ENCODE measurements at regions not wholly inside any gene's neighbourhood (a gene's known extent, or its start where the extent isn't known, plus 50 kb on each side); places are given as distances from the start of the nearest gene placed in this dataset.
A peak's percentile ranks its signal among the peaks of the same experiment; 100 is the strongest.

- DNase-seq (ENCODE audit: low spot score) = no peak
Observed at GRCh38 chr11:119490253-119491006, 67.5 kb upstream of the THY1 start.

- DNase-seq (ENCODE audit: low spot score) = no peak
Observed at GRCh38 chr11:119489087-119489486, 66.1 kb upstream of the THY1 start.

GRCh38 chr11:119488256-119488995 is 65.5 kb upstream of the THY1 start:
- no peak for DNase-seq (ENCODE audit: low spot score)

DNA sequence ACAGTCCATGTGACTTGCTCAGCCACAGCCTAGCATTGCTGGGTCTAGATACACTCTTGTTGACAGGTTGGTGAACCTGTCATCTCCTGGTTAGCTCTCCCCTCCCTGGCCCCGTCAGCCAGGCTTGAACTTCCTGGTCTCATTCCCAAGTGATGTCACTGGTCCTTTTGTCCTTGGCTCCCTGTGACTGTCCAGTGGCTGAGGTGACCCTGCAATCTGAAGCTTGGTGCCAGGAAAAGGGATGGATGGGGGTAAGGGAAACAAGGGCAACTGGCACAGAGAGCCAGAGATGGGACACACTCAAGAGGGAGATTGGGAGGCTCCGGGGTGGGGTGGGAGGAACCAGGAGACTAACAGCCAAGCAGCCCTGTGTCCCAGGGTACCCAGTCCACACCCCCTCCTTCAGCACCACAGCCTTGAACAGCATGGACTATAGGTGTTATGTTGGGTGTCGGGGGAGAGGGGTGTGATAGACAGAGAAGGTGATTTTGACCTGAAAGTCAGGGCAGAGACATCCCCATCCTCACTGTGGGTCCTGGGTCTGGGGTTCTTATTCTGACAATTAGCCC is 63.8 kb upstream of the THY1 start:
- DNase-seq (ENCODE audit: low spot score) = no peak

GRCh38 chr11:119486016-119486415 is 63.0 kb upstream of the THY1 start:
- DNase-seq (ENCODE audit: low spot score) = no peak

- DNase-seq (ENCODE audit: low spot score) = no peak
Observed at GRCh38 chr11:119484741-119485605, 62.0 kb upstream of the THY1 start.

- no peak for DNase-seq (ENCODE audit: low spot score)
Observed at GRCh38 chr11:119483881-119484371, 61.0 kb upstream of the THY1 start.

DNA sequence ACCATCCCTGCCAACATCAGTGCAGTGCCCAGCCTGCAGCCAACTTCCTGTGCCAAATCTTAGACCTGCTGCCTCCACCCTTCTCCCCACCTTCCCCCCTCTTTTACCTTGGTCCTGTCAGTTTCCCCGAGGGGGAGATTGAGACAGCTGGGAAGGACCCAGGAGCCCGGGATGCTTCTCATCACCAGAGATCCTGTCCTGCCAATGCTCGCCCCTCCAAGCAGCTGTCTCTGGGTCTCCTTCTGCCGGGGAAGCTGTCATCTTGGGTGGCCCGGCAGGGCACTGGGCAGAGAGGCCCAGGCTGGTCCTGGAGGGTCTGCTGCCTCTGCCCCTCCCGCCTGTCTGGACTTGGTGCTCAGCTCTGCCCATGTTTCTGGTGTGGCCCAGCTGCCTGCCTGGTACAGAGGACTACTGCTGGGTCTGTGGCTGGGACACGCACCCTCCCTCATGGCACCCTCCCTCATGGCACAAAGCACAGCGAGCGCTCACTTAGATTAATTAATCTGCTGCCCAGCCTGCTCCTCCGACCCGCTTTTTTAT is 60.4 kb upstream of the THY1 start:
- DNase-seq (ENCODE audit: low spot score) = no peak

DNA sequence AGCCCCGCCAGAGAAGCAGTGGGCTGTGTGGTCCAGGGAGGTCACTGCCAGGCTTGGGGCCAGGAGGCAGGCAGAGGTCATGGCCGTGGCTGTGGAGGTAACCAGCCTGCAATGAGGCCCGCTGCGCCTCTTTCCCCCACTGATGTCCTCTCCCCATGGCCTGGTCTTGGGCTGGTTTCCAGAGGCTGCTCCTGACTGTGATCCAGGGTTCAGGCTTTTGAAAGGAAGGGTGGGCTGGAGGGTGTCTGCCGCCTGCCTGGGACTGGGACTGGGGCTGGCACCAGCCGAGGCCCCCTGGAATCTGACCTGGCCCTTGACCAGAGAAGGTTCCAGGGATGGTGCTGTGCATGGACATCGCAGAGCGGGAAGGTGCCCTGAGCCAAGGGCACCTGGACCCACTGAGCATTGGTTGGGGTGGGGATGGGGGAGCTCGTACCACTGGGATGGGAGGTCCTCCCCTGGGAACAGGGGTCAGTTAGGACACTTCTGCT is 59.6 kb upstream of the THY1 start:
- no peak for DNase-seq (ENCODE audit: low spot score)

DNA sequence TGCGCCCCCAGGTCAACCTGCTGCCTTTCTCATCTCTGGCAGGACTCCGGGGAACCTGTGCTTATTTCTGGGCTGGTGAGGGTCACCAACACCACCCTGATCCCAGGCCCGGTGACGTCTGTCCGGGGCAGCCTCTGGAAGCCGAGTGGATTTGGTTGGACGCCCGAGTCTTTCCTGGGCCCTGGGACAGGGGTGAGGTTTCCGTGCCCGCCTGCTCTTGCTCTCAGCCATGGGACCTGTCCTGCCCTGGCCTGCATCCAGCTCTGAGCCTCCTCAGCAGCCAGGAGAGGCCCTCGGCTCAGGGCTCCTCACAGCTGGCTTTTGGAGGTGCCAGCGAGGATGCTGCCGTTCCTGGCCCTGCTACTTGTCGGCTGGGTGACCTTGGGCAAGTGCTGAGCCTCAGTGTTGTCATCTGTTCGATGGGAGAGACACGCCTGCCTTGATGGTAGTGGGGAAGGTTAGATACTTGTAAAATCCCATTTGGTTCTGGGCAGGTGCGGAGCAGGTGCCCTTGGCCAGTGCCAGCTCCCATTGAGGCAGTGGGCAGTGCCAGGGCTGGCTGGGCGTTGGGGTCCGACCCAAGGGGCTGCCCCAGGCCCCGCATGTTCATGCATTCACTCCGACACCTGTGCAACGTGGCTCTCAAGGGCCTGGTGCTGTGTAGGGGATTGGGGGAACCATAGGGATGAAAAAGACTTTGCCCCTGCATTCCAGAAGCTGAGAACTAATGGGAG is 58.9 kb upstream of the THY1 start:
- DNase-seq (ENCODE audit: low spot score) = no peak

GRCh38 chr11:119481021-119481666 is 58.2 kb upstream of the THY1 start:
- peak; percentile 30 for DNase-seq (ENCODE audit: low spot score)

DNA sequence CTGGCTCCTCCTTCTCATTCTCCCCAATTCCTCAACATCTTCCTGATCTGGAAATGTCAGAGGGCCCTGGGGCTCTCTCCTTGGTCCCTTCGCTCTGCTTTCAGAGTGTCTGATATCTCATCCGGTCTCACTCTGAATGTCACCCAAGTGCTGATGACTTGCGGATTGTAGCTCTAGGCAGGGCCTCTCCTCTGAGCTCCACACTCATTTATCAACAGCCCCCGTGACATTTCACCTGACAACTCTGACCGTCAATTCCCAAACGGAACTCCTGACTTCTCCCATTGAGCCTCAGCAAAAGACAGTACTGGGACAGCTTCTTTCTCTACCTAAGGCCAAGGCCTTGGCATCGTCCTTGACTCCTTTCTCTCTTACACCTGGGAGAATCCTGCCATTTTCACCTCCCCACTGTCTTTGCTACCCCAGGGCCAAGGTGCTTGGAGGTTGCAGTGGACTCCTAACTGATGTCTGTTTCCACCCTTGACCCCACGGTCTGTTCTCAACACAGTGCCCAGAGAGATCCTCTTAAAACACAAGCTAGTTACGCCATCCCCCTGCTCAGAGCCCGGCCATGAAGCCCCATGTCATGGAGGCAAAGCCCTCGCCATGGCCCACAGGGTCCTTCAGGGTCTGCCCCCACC is 57.5 kb upstream of the THY1 start:
- DNase-seq (ENCODE audit: low spot score) = no peak

DNA sequence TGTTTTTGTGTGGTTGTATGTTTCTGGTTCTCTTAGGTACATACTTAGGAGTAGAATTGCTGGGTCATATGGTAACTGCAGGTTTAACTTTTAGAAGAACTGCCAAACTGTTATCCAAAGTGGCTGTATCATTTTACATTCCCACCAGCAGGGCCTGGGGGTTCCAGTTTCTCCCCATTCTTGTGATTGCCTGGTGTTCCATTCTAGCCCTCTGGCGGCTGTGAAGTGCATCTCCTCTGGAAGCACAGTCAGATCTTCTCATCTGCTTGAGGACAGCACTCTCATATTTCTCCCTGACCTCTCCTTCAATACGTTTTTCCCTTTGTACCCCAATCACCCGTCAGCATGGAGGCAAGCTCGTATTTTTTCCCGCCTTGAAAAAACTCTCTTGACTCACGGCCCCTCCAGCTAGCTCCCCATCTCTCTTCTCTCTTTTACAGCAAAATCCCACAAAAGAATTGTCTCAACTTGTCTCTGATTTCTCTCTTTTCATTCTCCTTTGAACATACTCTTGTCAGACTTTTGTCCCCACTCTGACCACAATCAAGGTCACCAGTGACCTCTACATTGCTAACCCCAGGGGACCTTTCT is 56.8 kb upstream of the THY1 start:
- DNase-seq (ENCODE audit: low spot score) = no peak

GRCh38 chr11:119478711-119479285 is 55.8 kb upstream of the THY1 start:
- no peak for DNase-seq (ENCODE audit: low spot score)

DNA sequence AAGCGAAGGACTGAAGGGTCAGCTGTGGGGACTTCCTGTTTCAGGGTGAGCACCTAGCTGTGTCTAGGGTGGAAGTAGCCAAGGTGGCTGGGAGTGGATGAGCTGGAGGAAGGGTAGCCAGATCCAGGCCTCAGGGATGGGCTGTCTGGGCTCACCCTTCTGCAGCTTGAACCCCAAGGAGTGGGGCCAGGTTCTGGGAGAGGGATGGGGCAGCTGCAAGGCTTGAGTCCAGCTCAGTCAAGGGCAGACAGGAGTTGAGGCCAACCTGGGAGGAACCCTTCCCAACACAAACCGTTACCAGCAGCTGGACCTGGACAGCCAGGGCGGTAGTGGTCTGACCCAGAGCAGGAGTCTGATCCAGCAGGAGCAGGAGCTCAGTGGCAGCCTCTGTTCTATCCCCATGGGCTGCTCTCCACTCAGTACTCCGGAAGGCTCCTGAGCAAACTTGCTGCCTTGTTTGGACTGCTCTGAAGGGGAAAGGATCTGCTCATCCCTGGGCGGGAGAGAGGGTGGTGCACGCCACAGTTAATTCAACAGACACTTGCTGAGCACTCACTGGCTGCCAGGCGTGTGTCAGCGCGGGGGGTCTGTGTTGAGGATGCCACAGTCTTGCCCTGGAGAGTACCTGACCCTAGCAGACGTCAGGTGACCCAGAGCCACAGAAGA is 53.8 kb upstream of the THY1 start:
- DNase-seq (ENCODE audit: low spot score) = no peak

DNA sequence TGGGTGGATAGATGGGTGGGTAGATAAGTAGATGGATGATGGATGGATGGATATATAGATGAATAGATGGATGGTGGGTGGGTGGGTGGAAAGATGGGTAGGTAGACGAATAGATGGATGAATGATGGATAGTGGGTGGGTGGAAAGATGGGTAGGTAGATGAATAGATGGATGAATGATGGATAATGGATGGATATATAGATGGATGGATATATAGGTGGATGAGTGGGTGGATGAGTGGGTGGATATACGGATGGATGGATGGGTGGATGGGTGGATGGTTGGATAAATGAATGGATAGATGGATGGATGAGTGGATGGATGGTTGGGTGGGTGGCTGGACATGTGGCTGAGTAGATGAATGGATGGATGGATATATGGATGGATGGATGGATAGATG is 53.1 kb upstream of the THY1 start:
- DNase-seq (ENCODE audit: low spot score) = no peak

GRCh38 chr11:119474682-119475596 is 52.0 kb upstream of the THY1 start:
- peak; percentile 35 for DNase-seq (ENCODE audit: low spot score)

All from CD4-positive, alpha-beta T cell treated with Interleukin-6 at 100 ng/mL for 8 hours (primary cell).